Activated CD8-positive, alpha-beta memory T cell treated with anti-CD3 and anti-CD28 coated beads, Interleukin-2, amount 10 ng/mL, durations not matched to agents 7 days and 5 days (primary cell): ENCODE measurements at regions not wholly inside any gene's neighbourhood (a gene's known extent, or its start where the extent isn't known, plus 50 kb on each side); places are given as distances from the start of the nearest gene placed in this dataset.

Source experiments
- ATAC-seq: fragments of 150-1000 bp; cut with Tn5 transposase; one replicate; pipeline ENCODE4 v1.10.0; 2021; ENCODE audit warnings: moderate library complexity
- CTCF ChIA-PET: fragments of 350-600 bp; sonication (Branson Sonifier 250); formaldehyde crosslinking; loops from one replicate; lab custom pipeline; 2021; ENCODE audit warnings: antibody characterized with exemption; lab: Charles Lee
- DNase-seq: peaks from one replicate; pipeline ENCODE4 v3.0.0-alpha.2; 2020
- H3K27ac Mint-ChIP-seq: one replicate; pipeline ENCODE4 v1.8.0; 2021; ENCODE audit warnings: mild to moderate bottlenecking, mixed read lengths
- H3K27me3 Mint-ChIP-seq: one replicate; pipeline ENCODE4 v1.8.0; 2021; ENCODE audit warnings: mixed read lengths
- H3K36me3 Mint-ChIP-seq: one replicate; pipeline ENCODE4 v1.8.0; 2021; ENCODE audit warnings: mild to moderate bottlenecking, mixed read lengths
- H3K4me1 Mint-ChIP-seq: one replicate; pipeline ENCODE4 v1.8.0; 2021; ENCODE audit warnings: mixed read lengths
- H3K4me3 Mint-ChIP-seq: one replicate; pipeline ENCODE4 v1.8.0; 2021; ENCODE audit warnings: mild to moderate bottlenecking, moderate library complexity, mixed read lengths
- H3K9me3 Mint-ChIP-seq: one replicate; pipeline ENCODE4 v1.8.0; 2022; ENCODE audit warnings: low read depth, mixed read lengths

DNA sequence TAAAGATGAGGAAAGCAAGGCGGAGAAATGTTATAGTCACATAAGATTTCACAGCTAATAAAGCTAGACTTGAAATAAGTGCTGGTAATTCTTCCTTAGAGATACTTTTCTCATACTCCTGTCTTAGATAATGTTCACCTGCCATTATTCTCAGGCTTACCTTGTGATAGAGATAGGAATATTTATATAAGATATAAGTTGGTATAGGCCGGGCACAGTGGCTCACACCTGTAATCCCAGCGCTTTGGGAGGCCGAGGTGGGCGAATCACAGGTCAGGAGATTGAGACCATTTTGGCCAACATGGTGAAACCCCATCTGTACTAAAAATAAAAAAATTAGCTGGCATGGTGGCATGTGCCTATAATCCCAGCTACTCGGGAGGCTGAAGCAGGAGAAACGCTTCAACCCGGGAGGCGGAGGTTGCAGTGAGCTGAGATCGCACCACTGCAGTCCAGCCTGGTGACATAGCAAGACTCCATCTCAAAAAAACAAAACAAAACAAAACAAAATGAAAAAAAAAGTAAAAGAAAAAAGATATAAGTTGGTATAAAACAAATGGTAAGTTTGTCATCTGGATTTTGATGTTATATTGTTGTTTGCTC, 1918.4 kb downstream of the MAT2B start:
- ATAC-seq (no peak), DNase-seq (no peak)
- no peaks in the 10 kb centered on the region for H3K4me1 Mint-ChIP-seq
- H3K27me3 Mint-ChIP-seq = no peaks in the 10 kb centered on the region
- no peak overlapping the region for H3K4me3 Mint-ChIP-seq
- CTCF ChIA-PET = no interaction called here
- H3K36me3 Mint-ChIP-seq = no peaks in the 10 kb centered on the region
- H3K27ac Mint-ChIP-seq = no peak overlapping the region
- peaks cover 5% of the 10 kb centered on the region for H3K9me3 Mint-ChIP-seq

DNA sequence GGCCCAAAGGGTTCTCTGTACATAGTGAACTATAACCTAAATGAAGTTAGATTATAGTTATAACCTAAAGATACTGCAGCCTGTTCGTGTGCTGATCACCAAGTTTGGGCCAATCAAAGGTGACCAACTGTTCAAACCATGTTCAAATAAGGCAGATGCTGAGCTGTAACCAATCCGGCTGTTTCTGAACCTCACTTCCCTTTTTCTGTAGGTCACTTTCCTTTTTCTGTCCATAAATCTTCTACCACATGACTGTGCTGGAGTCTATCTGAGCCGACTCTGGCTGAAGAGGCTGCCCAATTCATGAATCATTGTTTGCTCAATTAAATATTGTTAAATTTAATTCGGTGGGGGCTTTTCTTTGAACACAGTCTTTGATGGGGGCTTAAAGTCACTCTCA, 1920.2 kb downstream of the MAT2B start:
- ATAC-seq = no peak
- Mint-ChIP-seq H3K4me3 (no peak overlapping the region), H3K36me3 (no peaks in the 10 kb centered on the region), H3K27ac (no peak overlapping the region), H3K4me1 (no peaks in the 10 kb centered on the region), H3K27me3 (no peaks in the 10 kb centered on the region), H3K9me3 (peaks cover 7% of the 10 kb centered on the region)
- CTCF ChIA-PET = no interaction called here
- no peak for DNase-seq

DNA sequence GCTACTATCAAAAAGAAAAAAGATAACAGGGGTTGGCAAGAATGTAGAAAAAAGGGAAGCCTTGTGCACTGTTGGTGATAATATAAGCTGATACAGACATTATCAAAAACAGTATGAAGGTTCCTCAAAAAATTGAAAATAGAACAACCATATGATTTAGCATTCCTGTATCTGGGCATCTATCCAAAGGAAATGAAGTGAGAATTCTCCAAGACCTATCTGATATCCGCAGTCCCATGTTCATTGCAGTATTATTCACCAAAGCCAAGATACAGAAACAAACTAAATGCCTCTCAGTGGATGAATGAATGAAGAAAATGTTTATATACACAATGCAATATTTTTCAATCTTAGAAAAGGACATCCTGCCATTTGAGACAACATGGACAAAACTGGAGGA, 1943.3 kb downstream of the MAT2B start:
- H3K36me3 Mint-ChIP-seq = no peaks in the 10 kb centered on the region

DNA sequence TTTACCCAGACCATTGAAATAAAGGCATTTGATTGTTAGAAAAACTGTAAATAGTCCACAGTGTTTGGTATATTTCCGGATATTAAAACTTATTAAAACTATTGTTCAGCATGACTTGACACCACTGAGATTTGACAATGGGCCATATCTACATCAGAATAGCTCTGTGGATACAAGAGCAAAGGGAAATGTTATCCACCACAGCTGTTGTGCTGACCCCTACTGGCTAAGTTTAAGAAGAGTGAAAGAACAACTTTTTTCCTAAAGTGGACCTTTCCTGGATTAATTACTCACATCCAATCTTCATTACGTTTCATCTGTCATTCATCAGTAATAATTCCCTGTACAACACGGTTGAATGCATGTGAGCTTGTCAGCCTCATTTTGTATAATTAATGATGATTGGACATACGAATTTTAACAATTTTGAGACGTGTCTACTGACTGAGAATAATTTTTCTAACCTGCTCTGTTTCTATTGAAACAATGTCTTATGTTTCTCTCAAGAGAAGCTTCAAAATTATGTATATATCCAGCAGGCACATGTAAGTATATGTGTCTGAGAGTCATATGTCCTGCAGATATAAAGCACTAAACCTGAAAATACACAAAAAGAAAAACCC, 1952.6 kb downstream of the MAT2B start:
- no peaks in the 10 kb centered on the region for H3K4me1 Mint-ChIP-seq
- no peak overlapping the region for H3K4me3 Mint-ChIP-seq
- DNase-seq = no peak
- no peak overlapping the region for H3K27ac Mint-ChIP-seq
- no peaks in the 10 kb centered on the region for H3K27me3 Mint-ChIP-seq
- no peak for ATAC-seq
- H3K9me3 Mint-ChIP-seq = peaks cover 3% of the 10 kb centered on the region
- H3K36me3 Mint-ChIP-seq = no peaks in the 10 kb centered on the region
- CTCF ChIA-PET = no interaction called here

More for the DNA sequence above, 1943.3 kb downstream of the MAT2B start:
- Mint-ChIP-seq H3K27ac (no peak overlapping the region), H3K4me3 (no peak overlapping the region), H3K9me3 (peaks cover 13% of the 10 kb centered on the region), H3K27me3 (no peaks in the 10 kb centered on the region), H3K4me1 (no peaks in the 10 kb centered on the region)
- CTCF ChIA-PET = no interaction called here
- no peak for DNase-seq
- no peak for ATAC-seq

DNA sequence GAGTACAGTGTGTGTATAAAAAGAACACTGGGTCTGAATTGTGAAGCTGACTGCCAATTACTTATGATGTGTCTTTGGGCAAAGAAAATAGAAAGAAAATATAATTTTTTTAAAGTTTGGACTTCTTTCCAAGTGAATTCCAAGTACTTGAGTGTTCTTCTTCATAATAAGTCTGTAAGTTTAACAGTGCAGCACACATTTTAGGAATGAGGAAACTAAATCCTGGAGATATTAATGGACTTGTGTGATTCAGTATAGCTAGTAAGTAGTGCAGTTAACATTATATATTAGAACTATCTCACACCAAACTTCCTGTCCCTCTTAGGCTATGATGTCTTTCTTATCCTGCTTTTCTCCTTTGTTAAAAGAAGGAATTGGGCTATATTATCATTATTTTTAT, 1953.8 kb downstream of the MAT2B start:
- Mint-ChIP-seq H3K27me3 (no peaks in the 10 kb centered on the region), H3K4me3 (no peak overlapping the region), H3K4me1 (no peaks in the 10 kb centered on the region), H3K9me3 (peaks cover 10% of the 10 kb centered on the region), H3K36me3 (no peaks in the 10 kb centered on the region), H3K27ac (no peak overlapping the region)
- no peak for DNase-seq
- CTCF ChIA-PET = no interaction called here
- no peak for ATAC-seq

DNA sequence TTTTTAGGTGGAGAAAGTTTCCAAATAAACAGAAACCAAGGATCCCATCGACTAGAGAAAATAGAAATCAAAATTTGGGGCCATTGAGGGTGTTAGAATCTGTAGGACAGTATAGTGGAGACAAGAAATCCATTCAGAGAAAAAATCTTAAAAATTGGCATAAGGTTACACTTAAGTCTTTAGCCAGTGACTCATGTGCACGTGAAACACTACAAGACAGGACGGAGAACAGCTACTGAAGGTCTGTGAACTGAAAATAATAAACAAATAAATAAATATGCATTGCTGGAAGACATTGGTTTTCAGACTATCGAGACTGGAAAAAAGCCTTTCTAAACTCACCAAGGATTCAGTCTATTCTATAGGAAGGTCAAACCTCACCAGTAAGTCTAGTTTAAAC, 1955.5 kb downstream of the MAT2B start:
- CTCF ChIA-PET = no interaction called here
- H3K4me3 Mint-ChIP-seq = no peak overlapping the region
- no peaks in the 10 kb centered on the region for H3K4me1 Mint-ChIP-seq

DNA sequence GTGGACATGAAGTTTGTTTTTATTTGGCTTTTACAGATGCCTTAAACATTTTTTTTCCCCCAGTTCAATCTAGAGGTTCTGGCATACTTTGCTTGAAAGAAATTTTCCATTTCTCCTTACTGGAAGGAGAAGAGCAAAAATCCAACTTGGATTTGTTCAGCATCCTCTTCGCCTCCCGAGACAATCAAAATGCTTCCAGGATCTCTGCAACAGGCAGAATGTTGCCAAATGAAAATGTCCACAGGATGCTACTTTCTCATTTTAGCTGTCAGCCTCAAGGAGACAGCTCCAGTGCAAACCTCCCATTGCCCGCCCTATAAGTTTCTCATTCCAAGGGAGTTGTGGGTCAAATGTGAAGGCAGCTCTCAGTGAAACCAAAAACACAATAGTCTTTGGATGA, 1972.1 kb downstream of the MAT2B start:
- Mint-ChIP-seq H3K36me3 (no peaks in the 10 kb centered on the region), H3K9me3 (peaks cover 2% of the 10 kb centered on the region), H3K27ac (no peak overlapping the region), H3K4me3 (no peak overlapping the region), H3K4me1 (no peaks in the 10 kb centered on the region), H3K27me3 (no peaks in the 10 kb centered on the region)
- ATAC-seq (no peak), DNase-seq (no peak)
- CTCF ChIA-PET = no interaction called here

More for the DNA sequence above, 1955.5 kb downstream of the MAT2B start:
- Mint-ChIP-seq H3K9me3 (peaks cover 10% of the 10 kb centered on the region), H3K27me3 (no peaks in the 10 kb centered on the region), H3K27ac (no peak overlapping the region), H3K36me3 (no peaks in the 10 kb centered on the region)
- DNase-seq = no peak
- ATAC-seq = no peak

DNA sequence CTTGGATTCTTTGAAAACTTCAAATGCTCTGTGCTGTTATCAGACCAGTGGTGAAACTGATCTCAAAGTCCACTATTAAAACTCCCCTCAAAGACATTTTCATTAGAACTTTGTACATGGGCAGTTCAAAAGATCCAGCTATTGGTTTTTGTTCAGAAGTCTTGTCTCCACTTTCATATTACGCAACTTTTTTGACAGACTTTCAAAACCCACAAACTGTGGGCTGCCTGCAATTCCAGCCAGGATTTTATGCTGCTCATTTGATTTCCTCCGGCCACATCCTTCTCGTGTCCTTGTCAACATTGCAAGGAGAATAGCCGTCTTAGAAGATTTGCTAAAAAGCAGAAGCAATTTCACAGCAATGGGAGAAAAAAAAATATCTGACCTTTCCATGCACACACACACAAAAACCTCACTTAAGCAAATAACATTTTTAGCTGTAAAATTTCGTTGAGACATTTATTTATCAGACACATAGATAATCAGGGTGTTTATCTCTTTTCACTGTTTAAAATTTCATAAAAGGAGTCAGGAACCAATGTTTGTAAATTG, 1990.5 kb downstream of the MAT2B start:
- no peak overlapping the region for H3K27ac Mint-ChIP-seq
- DNase-seq (no peak), ATAC-seq (no peak)
- CTCF ChIA-PET = no interaction called here
- no peaks in the 10 kb centered on the region for H3K36me3 Mint-ChIP-seq
- no peaks in the 10 kb centered on the region for H3K27me3 Mint-ChIP-seq
- no peaks in the 10 kb centered on the region for H3K4me1 Mint-ChIP-seq
- H3K4me3 Mint-ChIP-seq = no peak overlapping the region
- peaks cover 9% of the 10 kb centered on the region for H3K9me3 Mint-ChIP-seq

DNA sequence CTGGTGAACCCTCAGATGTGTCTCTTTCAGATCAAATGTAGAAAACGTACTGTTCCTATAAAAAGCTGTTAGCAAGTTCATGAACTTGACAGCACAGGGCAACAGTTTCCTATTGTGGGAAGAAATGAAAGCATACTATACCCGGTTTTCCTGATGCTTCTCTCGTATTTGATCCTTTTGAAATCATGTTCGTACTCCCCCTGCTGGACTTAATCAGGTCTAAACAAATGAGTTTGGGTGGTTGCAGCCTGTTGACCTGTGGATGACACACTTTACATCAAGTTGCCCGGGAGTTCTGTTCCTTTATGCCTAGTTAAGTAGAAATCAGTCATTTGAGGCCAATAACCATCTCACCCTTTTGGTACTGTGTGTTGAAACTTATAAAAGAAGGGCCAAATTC, 1992.3 kb downstream of the MAT2B start:
- Mint-ChIP-seq H3K4me1 (no peaks in the 10 kb centered on the region), H3K27me3 (no peaks in the 10 kb centered on the region), H3K36me3 (no peaks in the 10 kb centered on the region), H3K9me3 (peaks cover 9% of the 10 kb centered on the region), H3K4me3 (no peak overlapping the region), H3K27ac (no peak overlapping the region)
- ATAC-seq (no peak), DNase-seq (no peak)
- CTCF ChIA-PET = no interaction called here

DNA sequence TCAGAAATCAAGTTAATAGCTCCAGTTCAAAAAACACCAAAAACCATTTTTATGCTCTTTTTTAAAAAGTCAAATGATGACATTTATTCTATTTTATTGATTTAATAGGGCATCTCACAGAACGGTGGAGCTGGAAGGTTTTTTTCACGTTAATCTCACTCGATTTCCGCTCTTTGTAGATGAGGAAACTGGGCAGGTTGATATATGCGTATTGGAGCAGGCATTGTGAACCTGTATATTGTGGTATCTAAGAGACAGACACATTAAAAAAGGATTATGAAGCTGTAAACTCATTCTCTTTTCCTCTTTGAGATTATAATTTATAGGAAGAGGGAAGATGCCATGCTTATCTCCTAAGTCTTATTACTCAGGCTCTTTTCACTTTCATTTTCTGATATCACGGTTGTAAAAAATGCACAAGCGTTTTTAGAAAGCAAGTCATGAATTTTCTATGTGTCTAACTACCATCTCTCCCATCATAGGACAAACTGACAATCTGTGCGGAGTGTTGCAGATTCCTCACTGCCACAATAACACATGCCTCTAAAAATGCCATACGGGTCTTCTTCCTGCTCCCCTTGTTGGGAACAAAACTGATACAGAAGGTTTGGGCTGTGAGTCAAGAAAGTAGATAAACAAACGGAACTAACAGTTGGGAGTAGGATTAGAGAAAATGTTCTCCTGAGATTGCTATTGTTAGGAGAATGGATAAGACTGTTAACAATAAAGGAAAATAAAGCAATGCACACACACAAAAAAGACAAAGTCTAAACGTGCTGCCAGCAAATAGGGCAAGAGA, 1997.7 kb downstream of the MAT2B start:
- Mint-ChIP-seq H3K36me3 (no peaks in the 10 kb centered on the region), H3K27me3 (no peaks in the 10 kb centered on the region), H3K9me3 (peaks cover 9% of the 10 kb centered on the region), H3K27ac (no peak overlapping the region), H3K4me3 (no peak overlapping the region), H3K4me1 (no peaks in the 10 kb centered on the region)
- CTCF ChIA-PET = no interaction called here
- no peak for DNase-seq
- no peak for ATAC-seq

DNA sequence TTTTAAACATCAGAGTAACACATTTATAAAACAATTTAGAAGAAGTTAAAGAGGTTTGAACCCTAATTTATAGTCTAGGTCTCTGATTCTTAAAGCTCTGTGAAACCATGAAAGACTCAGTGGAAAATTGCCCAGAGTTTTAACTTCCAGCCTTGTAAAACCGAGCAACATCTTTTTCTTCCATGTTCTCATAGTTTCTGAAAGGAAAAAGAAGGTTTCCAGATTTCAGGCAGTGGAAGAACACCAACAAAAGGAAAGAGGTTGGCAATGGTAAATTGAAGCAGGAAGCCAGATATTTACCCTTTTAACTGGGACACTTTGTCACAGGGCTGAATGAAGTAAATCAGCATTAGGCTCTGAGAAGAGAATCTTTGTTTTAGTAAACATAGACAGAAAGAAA, 1999.3 kb downstream of the MAT2B start:
- Mint-ChIP-seq H3K27me3 (no peaks in the 10 kb centered on the region), H3K4me3 (no peak overlapping the region), H3K36me3 (no peaks in the 10 kb centered on the region), H3K27ac (no peak overlapping the region), H3K9me3 (peaks cover 14% of the 10 kb centered on the region), H3K4me1 (no peaks in the 10 kb centered on the region)
- CTCF ChIA-PET = no interaction called here
- ATAC-seq (no peak), DNase-seq (no peak)

DNA sequence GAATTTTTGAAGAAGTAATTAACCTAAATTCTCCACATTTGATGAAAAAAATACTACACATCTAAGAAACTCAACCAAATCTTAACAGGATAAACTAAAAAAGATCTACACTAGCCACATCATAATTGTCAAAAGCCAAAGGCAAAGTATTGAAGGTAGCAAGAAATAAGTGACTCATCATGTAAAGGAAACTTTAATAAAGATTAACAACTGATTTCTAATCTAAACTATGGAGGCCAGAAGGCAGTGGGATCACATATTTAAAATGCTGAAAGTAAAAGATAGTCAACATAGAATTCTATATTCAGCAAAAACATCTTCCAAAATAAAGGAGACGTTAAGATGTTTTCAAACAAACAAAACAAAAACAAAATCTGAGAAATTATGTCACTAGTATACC, 2002.9 kb downstream of the MAT2B start:
- H3K27me3 Mint-ChIP-seq = no peaks in the 10 kb centered on the region
- peaks cover 17% of the 10 kb centered on the region for H3K9me3 Mint-ChIP-seq
- H3K4me3 Mint-ChIP-seq = no peak overlapping the region
- CTCF ChIA-PET = no interaction called here
- no peaks in the 10 kb centered on the region for H3K36me3 Mint-ChIP-seq
- H3K27ac Mint-ChIP-seq = no peak overlapping the region
- ATAC-seq (no peak), DNase-seq (no peak)
- H3K4me1 Mint-ChIP-seq = no peaks in the 10 kb centered on the region

DNA sequence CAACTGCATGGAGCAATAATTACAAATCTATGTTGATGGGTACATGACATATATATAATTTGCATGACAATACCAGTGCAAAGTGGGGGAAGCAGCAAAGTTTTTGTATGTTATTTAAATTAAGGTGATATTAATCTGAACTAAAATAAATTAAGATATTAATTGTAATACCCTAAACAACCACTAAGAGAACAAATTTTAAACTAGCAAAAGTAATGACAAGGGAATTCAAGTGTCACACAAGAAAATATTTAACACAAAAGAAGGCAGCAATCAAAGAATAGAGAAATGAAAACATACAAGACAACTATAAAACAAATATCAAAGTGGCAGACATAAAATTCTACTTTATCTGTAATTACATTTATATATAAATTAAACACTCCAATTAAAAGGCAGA, 2003.4 kb downstream of the MAT2B start:
- Mint-ChIP-seq H3K36me3 (no peaks in the 10 kb centered on the region), H3K27ac (no peak overlapping the region), H3K9me3 (peaks cover 12% of the 10 kb centered on the region), H3K4me3 (no peak overlapping the region), H3K27me3 (no peaks in the 10 kb centered on the region), H3K4me1 (no peaks in the 10 kb centered on the region)
- DNase-seq = no peak
- no peak for ATAC-seq
- CTCF ChIA-PET = no interaction called here
